Common myeloid progenitor, CD34-positive (primary cell): ENCODE measurements at regions not wholly inside any gene's neighbourhood (a gene's known extent, or its start where the extent isn't known, plus 50 kb on each side); places are given as distances from the start of the nearest gene placed in this dataset.

ENCODE experiments used
- CTCF ChIA-PET: fragments of 350-600 bp; sonication (Branson Sonifier 250); formaldehyde crosslinking; loops from one replicate; lab custom pipeline; 2021; ENCODE audit warnings: antibody characterized with exemption; lab: Charles Lee
- POLR2A ChIA-PET: fragments of 350-600 bp; sonication (Branson Sonifier 250); formaldehyde crosslinking; loops from one replicate; lab custom pipeline; 2021; ENCODE audit warnings: antibody characterized with exemption; lab: Charles Lee
- DNase-seq, 3 donors: peaks; one replicate each; pipeline versions ENCODE4 v3.0.0 to v3.0.0-alpha.2; 2013
- H3K27ac ChIP-seq, 2 experiments: 1 replicate in 1 of 2; 2 replicates in 1 of 2; pipeline ENCODE4 v1.7.0; 2013; ENCODE audit warnings: inconsistent platforms in 2 of 2, low read length in 2 of 2, mild to moderate bottlenecking in 2 of 2, low read depth in 1 of 2, moderate library complexity in 1 of 2; ENCODE audit not compliant: severe bottlenecking in 2 of 2, insufficient read depth in 1 of 2, poor library complexity in 1 of 2
- H3K27me3 ChIP-seq, 5 experiments: replicated peaks in 2 of 5; 1 replicate in 3 of 5; 2 replicates in 2 of 5; pipeline versions ENCODE4 v1.6.1 to v1.7.0; 2013; ENCODE audit warnings: low read length in 4 of 5, mild to moderate bottlenecking in 2 of 5, moderate library complexity in 2 of 5, inconsistent platforms in 1 of 5; ENCODE audit not compliant: insufficient read depth in 5 of 5, control insufficient read depth in 4 of 5
- H3K36me3 ChIP-seq, 4 experiments: 1 replicate in 2 of 4; 2 replicates in 2 of 4; pipeline versions ENCODE4 v1.6.1 to v1.7.0; 2013; ENCODE audit warnings: low read length in 3 of 4, control low read depth in 1 of 4, mild to moderate bottlenecking in 1 of 4; ENCODE audit not compliant: control insufficient read depth in 4 of 4, insufficient read depth in 4 of 4
- H3K4me1 ChIP-seq, 4 experiments: 1 replicate in 3 of 4; 2 replicates in 1 of 4; pipeline versions ENCODE4 v1.6.1 to v1.7.1; 2013; ENCODE audit warnings: low read length in 3 of 4, mild to moderate bottlenecking in 3 of 4, control low read depth in 1 of 4, inconsistent platforms in 1 of 4, moderate library complexity in 1 of 4; ENCODE audit not compliant: control insufficient read depth in 4 of 4, insufficient read depth in 4 of 4; ENCODE audit errors: control extremely low read depth in 1 of 4
- H3K4me3 ChIP-seq, 7 experiments: 1 replicate in 4 of 7; 2 replicates in 3 of 7; pipeline versions ENCODE4 v1.5.1 to v1.7.0; 2013; ENCODE audit warnings: mild to moderate bottlenecking in 7 of 7, low read length in 6 of 7, moderate library complexity in 6 of 7, inconsistent platforms in 2 of 7, low read depth in 2 of 7, control low read depth in 1 of 7; ENCODE audit not compliant: insufficient read depth in 4 of 7, control insufficient read depth in 1 of 7; ENCODE audit errors: extremely low read depth in 1 of 7
- H3K9me3 ChIP-seq, 5 experiments: 1 replicate in 4 of 5; 2 replicates in 1 of 5; pipeline versions ENCODE4 v1.6.1 to v1.7.1; 2013; ENCODE audit warnings: low read length in 4 of 5, mild to moderate bottlenecking in 2 of 5, inconsistent platforms in 1 of 5, low read depth in 1 of 5, moderate library complexity in 1 of 5; ENCODE audit not compliant: control insufficient read depth in 4 of 5, insufficient read depth in 2 of 5; ENCODE audit errors: control extremely low read depth in 1 of 5
- WGBS: methylation state at CpG from one replicate; pipeline ENCODE4 v1.1.5; 2013; ENCODE audit not compliant: insufficient coverage; 5-methylcytosine and 5-hydroxymethylcytosine counted together

DNA sequence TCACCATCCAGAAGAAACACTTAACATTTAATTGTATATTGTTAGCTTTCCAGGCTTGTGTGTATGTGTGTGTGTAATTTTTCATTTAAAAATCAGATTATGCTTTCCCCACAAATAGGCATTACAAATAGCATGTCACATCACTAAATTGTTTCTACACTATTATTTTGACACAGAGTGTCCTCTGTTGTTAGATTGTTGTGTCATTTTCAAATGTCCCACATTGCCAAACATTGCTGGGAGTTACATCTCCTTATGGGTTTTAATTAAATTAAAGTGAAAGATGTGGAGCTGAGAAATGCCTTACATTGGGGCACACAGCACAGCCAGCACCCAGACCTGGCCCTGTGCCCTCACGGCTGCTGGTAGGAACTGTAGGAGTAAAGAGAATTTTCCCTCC is 295.6 kb downstream of the ZEB1 start:
- no peak for DNase-seq
- ChIA-PET CTCF (no interaction called here), POLR2A (no interaction called here)
- H3K4me1 ChIP-seq, result peaks cover 0 to 12% (median 2%) of the 10 kb centered on the region in 4 experiments
- peaks cover 0 to 7% (median 0%) of the 10 kb centered on the region in 5 experiments for H3K9me3 ChIP-seq
- H3K27me3 ChIP-seq, result no peaks in the 10 kb centered on the region
- no peaks in the 10 kb centered on the region for H3K36me3 ChIP-seq
- WGBS, result 100% methylated on average over 1 of the region's 1 CpG
- no peak overlapping the region for H3K27ac ChIP-seq
- H3K4me3 ChIP-seq, result no peak overlapping the region

DNA sequence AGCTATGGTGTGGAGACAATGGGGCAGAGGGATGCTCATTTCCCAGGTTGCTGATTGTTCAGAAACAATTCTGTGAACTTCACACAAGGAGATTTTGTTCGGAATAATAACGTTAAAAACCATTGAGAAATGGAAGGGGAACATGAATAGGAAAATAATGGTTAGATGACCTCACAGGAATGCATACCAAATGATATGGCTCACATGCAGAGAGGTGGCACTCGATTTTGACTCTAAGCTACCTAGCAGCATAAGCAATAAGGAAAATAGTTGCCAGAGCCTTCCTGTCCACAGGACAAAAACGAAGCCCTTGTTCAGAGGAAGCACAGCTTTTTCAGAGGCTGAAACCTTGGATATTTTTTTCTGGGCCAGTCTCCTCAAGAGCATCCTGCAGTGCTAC is 293.1 kb downstream of the ZEB1 start:
- Histone ChIP-seq H3K4me1 (peaks cover 0 to 12% (median 2%) of the 10 kb centered on the region in 4 experiments), H3K27me3 (no peaks in the 10 kb centered on the region), H3K27ac (no peak overlapping the region), H3K36me3 (no peaks in the 10 kb centered on the region), H3K9me3 (peaks cover 0 to 7% (median 0%) of the 10 kb centered on the region in 5 experiments), H3K4me3 (no peak overlapping the region)
- no peak for DNase-seq
- 79% methylated on average over 3 of the region's 4 CpGs for WGBS
- POLR2A ChIA-PET, result no interaction called here
- CTCF ChIA-PET, result no interaction called here

DNA sequence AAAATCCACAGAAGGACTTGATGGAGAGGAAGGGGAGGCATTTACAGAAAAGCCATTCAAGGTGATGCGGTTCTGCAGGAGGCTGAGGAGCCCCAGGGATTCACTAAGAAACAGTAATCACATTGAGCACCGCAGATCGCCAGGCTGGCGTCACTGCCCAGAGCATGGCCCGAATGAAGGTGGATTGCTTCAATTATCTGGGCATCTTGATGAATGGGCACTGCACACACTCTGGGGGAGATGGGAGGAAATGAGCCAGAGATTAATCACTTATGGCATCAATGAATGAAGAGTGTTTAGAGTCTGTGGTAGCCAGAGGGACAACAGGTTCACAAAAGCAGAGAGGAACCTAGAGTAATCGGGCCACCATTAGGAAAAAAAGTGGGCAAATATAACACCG is 292.1 kb downstream of the ZEB1 start:
- POLR2A ChIA-PET, result no interaction called here
- no peaks in the 10 kb centered on the region for H3K36me3 ChIP-seq
- WGBS, result 100% methylated on average over 6 of the region's 7 CpGs
- no peak overlapping the region for H3K4me3 ChIP-seq
- CTCF ChIA-PET, result no interaction called here
- H3K27me3 ChIP-seq, result no peaks in the 10 kb centered on the region
- H3K9me3 ChIP-seq, result peaks cover 0 to 7% (median 0%) of the 10 kb centered on the region in 5 experiments
- no peak for DNase-seq
- H3K4me1 ChIP-seq, result peaks cover 0 to 12% (median 2%) of the 10 kb centered on the region in 4 experiments
- no peak overlapping the region for H3K27ac ChIP-seq

DNA sequence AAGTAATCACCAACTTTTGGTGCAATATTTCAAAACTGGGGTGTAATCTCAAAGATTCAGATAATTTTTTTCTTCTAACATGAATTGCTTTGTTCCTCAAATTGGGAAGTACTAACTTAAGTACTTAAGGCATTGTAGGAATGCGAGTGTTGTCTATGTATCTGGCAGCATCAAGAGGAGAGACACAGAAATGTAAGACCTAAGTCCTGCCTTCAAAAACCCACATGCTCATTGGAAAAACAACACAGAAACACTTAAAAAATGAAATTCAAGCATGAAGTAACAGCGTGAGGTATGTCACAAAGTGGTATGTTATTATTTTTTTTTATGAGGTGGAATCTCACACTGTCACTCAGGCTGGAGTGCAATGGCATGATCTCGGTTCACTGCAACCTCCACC is 288.5 kb downstream of the ZEB1 start:
- Histone ChIP-seq H3K36me3 (no peaks in the 10 kb centered on the region), H3K27me3 (no peaks in the 10 kb centered on the region), H3K4me1 (peaks cover 0 to 24% (median 15%) of the 10 kb centered on the region in 4 experiments), H3K4me3 (no peak overlapping the region), H3K27ac (no peak overlapping the region), H3K9me3 (no peaks in the 10 kb centered on the region)
- CTCF ChIA-PET, result no interaction called here
- 100% methylated on average over 1 of the region's 3 CpGs for WGBS
- POLR2A ChIA-PET, result no interaction called here
- no peak for DNase-seq

DNA sequence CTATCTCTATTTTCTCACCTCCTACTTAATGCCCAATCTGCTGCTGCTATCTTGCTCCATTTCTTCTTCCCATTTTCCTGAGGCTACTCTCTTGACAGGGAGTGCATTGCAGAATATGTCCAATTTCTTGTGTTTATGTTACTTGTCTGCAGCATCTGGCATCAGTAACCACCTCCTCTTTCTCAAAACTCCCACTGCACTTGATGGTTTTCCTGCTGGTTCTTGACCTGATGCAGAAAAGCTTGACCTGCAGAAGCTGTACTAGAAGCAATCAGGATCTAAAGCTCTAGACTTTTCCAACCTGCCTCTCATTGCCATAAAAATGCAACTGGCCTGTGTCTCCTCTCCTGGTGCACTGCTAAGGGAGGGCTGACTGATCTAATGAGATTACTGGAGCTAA is 287.8 kb downstream of the ZEB1 start:
- Histone ChIP-seq H3K36me3 (no peaks in the 10 kb centered on the region), H3K9me3 (no peaks in the 10 kb centered on the region), H3K27me3 (no peaks in the 10 kb centered on the region), H3K4me3 (no peak overlapping the region), H3K27ac (no peak overlapping the region), H3K4me1 (peaks cover 0 to 20% (median 14%) of the 10 kb centered on the region in 4 experiments)
- DNase-seq, result no peak
- POLR2A ChIA-PET, result no interaction called here
- CTCF ChIA-PET, result no interaction called here

DNA sequence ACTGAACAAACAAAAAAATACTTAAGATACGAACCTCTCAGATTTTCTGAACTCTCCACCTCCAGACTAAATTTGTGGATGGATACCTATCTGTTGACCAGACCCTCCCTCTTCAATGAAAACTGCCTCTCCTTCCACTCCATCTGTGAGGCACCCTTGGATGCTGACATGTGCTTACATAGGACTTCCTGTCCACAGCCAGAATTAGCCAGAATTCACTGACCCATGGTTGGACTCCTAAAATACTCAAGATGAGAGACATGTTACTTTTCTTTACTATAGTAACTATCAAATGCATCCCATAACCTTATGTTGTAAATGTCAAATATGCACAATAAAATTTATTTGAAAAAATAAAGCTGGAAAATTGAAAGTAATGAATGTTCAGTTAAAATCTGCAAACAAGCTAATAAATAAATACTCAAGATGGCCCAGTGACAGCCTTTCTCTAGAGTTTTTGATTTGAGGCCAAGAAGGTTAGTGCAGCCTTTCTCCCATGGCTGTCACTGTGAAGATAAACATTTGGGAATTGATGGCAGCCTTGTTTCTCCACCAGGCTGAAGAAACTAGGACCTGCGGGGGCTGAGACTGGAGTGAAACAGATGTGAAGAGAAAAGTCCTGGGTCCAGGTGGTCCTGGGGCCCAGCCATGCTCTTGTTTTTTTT is 287.0 kb downstream of the ZEB1 start:
- ChIA-PET CTCF (no interaction called here), POLR2A (no interaction called here)
- 97% methylated on average over 2 of the region's 2 CpGs for WGBS
- H3K36me3 ChIP-seq, result no peaks in the 10 kb centered on the region
- H3K27me3 ChIP-seq, result no peaks in the 10 kb centered on the region
- peaks cover 0 to 15% (median 12%) of the 10 kb centered on the region in 4 experiments for H3K4me1 ChIP-seq
- no peak overlapping the region for H3K4me3 ChIP-seq
- H3K27ac ChIP-seq, result no peak overlapping the region
- H3K9me3 ChIP-seq, result no peaks in the 10 kb centered on the region
- no peak for DNase-seq

DNA sequence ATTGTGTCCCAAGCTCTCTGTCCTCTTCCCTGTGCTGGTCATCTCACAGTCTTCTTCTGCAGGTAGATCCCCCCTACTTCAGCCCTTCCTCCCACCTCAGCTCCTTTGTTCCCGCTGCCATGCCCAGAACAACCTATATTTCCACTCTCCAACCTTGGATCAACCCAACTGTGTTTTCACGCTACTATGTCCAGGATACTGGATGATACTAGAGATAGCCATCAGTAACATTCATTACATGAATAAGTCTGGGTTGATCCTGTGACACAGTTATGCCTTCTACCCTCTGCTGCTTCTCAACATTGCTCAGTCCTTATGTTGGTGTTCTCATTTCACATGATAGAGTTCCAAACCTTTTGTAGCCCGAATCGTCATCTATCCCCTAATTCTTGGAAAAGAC is 286.4 kb downstream of the ZEB1 start:
- Histone ChIP-seq H3K4me1 (peaks cover 0 to 15% (median 13%) of the 10 kb centered on the region in 4 experiments), H3K27ac (no peak overlapping the region), H3K4me3 (no peak overlapping the region), H3K9me3 (no peaks in the 10 kb centered on the region), H3K27me3 (no peaks in the 10 kb centered on the region), H3K36me3 (no peaks in the 10 kb centered on the region)
- no peak for DNase-seq
- WGBS, result 100% methylated on average over 2 of the region's 4 CpGs
- POLR2A ChIA-PET, result no interaction called here
- CTCF ChIA-PET, result no interaction called here
